Testis (tissue), 2 donors: ENCODE measurements at regions not wholly inside any gene's neighbourhood (a gene's known extent, or its start where the extent isn't known, plus 50 kb on each side); places are given as distances from the start of the nearest gene placed in this dataset.

ENCODE experiments used
- CTCF ChIP-seq, 3 experiments: fragments of 450-650 bp in 2 of 3; fragments of 200-600 bp in 1 of 3; sonication (generic) in 1 of 3; IDR thresholded peaks; one replicate each; pipeline ENCODE4 v1.5.1; 2016 to 2019; ENCODE audit warnings: antibody characterized with exemption in 3 of 3, mild to moderate bottlenecking in 2 of 3, moderate library complexity in 1 of 3
- POLR2A ChIP-seq: fragments of 450-650 bp; IDR thresholded peaks from one replicate; pipeline ENCODE4 v1.6.1; 2017; ENCODE audit warnings: antibody characterized with exemption, mild to moderate bottlenecking, moderate library complexity

GRCh38 chr10:33035411-33035810, 77.4 kb upstream of the ITGB1 start:
- TF ChIP-seq POLR2A (no peak), CTCF (IDR thresholded peaks at IDR 0.05) (no peak)
